22Rv1 (cell line): ENCODE measurements at regions not wholly inside any gene's neighbourhood (a gene's known extent, or its start where the extent isn't known, plus 50 kb on each side); places are given as distances from the start of the nearest gene placed in this dataset.

ENCODE experiments used
- CTCF ChIP-seq: fragments of 450-650 bp; IDR thresholded peaks from 2 replicates; pipeline ENCODE4 v1.5.1; 2017; ENCODE audit warnings: mild to moderate bottlenecking
- ZFX ChIP-seq: fragments of 450-650 bp; IDR thresholded peaks from 2 replicates; pipeline ENCODE4 v1.6.1; 2017; ENCODE audit warnings: antibody characterized with exemption, borderline replicate concordance

- TF ChIP-seq CTCF, result no peak
- no peak for TF ChIP-seq ZFX
Observed at GRCh38 chr21:19704832-19705231, 1293.4 kb upstream of the NCAM2 start.
